EL (cell line): ENCODE measurements at regions not wholly inside any gene's neighbourhood (a gene's known extent, or its start where the extent isn't known, plus 50 kb on each side); places are given as distances from the start of the nearest gene placed in this dataset.
"Not testable (repeated sequence)": the region's sequence is repeated elsewhere in the genome, so short reads cannot be mapped to it uniquely, and the experiment has no call there.

Experiments
- DNase-seq: peaks from one replicate; pipeline ENCODE4 v3.0.0-alpha.2; 2016

DNA sequence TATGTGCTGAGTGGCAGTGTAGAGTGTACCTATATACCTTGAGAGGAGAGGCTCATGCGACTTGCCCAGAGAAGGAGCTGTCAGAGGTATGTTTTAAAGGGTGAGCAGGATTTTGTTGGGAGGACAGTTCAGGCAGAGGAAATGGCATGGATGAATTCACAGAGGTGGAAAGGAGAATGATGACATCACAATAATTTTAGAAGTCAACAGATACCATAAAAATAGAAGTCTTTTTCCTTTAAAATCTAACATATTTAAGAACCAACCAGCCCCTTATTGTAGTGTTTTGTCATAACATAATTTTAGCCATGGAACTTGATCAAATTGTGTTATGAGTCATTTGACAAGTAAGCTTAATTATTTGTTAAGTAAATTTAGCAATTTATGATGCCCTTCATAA lies 538.1 kb upstream of the GYPC start:
- no peak for DNase-seq

GRCh38 chr2:126145752-126146151 lies 510.2 kb upstream of the GYPC start:
- no peak for DNase-seq

GRCh38 chr2:126154256-126154785 lies 501.6 kb upstream of the GYPC start:
- no peak for DNase-seq

DNA sequence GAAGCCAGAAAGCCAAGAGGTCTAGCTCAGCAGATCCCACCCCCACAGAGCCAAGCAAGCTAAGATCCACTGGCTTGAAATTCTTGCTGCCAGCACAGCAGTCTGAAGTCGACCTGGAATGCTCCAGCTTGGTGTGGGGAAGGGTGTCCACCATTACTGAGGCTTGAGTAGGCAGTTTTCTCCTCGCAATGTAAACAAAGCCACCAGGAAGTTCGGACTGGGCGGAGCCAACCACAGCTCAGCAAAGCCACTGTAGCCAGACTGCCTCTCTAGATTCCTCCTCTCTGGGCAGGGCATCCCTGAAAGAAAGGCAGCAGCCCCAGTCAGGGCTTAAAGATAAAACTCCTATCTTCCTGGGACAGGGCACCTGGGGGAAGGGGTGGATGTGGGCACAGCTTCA lies 495.0 kb upstream of the GYPC start:
- DNase-seq = not testable (repeated sequence)

GRCh38 chr2:126172631-126173184 lies 483.2 kb upstream of the GYPC start:
- no peak for DNase-seq

DNA sequence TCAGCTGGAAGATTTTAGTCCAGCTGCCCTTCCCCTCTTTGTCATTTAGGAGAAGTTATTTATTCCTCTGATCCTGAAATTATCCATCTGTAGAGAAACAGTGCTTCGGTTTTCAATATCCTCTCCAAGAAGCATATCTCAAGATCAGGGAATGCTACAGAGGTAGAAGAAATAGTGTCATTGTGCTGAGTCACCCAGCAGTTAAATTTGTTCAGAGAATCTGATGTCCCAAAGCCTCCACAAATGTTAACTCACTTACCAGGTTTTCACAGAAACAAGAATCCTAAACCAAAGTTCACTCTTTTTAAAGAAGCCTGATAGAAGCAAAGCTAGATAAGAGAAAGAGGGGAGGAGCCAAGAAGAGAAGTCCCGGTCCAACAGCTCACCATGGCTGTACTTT lies 480.7 kb upstream of the GYPC start:
- DNase-seq = no peak

DNA sequence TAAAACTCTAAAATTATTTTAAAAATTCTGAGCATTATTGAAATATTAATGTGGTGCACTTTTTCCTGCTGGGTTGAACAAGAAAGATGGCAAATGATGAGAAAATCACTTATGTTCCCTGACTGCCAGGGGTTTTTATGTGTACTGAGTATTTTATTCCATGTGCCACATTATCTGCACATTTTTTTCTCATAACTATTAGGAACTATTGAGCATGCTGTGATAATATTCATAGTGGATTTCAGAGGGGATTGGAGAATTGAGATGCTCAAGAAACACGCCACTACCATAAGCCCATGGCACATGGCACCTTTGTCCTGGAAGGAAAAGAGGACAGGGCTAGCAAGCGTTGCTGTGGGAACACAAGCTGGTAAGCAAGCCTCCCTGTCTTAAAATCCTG lies 478.5 kb upstream of the GYPC start:
- no peak for DNase-seq

DNA sequence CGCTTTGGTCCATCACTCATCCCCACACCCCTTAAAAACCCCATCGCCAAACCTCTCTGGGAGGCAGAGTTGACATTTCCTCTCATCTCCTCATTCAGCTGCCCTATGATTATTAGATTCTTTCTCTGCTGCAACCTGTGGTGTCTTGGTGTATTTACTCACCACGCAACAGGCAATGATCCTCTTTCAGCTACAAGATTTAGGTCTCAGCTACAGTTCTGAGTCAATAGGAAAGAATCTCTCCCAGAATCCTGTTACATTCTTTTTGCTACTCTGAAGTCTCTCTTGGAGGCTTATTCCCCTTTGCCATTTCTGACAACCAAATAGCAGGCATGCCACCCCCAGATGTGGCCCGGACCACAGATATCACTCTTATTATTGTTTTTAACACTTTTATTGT lies 468.3 kb upstream of the GYPC start:
- DNase-seq = no peak

DNA sequence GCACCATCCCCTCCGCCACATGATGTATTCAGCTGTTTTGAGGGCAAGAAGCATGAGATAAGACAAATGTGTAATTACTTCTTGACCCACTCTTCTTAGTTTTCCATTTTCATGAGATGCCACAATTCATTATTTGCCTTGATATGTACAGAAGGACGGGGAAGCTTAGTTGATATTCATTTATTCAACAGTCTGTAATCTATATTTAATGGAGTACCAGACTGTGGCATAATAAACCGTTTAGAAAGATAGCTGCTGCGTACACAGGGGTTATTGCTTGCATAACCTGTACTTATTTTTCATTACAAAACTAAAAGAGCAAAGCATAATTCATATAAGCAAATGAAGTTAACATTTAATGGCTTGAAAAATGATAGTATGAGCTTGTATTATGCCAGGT lies 466.4 kb upstream of the GYPC start:
- DNase-seq = no peak

GRCh38 chr2:126200538-126200937 lies 455.4 kb upstream of the GYPC start:
- DNase-seq = no peak

DNA sequence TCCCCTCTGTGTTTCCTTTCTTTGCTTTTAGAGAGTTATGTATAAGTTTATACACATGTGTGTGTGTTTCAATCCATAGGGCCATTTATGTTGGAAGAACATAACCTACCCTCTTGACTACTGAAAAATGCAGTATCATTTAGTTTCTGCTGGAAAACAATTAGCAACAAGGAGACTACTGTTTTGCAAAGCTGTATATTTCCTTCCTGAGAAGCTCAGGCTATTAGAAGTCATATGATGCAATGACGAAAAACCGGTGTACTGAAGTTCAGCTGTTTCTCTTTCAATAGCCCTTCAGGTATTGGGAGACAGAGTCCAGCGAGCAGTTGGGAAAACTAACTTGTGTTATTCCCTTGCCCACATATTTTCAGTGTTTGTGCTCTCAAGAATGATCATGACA lies 447.7 kb upstream of the GYPC start:
- DNase-seq = no peak

GRCh38 chr2:126212735-126213134 lies 443.2 kb upstream of the GYPC start:
- DNase-seq = no peak

GRCh38 chr2:126219081-126219480 lies 436.9 kb upstream of the GYPC start:
- DNase-seq = no peak

GRCh38 chr2:126220331-126220730 lies 435.6 kb upstream of the GYPC start:
- peak; percentile 22 for DNase-seq

- DNase-seq = no peak
Observed at GRCh38 chr2:126221506-126221905, 434.5 kb upstream of the GYPC start.

- no peak for DNase-seq
Observed at GRCh38 chr2:126222278-126222677, 433.7 kb upstream of the GYPC start.

- no peak for DNase-seq
Observed at GRCh38 chr2:126224776-126225175, 431.2 kb upstream of the GYPC start.

- no peak for DNase-seq
Observed at GRCh38 chr2:126227250-126227649, 428.7 kb upstream of the GYPC start.

DNA sequence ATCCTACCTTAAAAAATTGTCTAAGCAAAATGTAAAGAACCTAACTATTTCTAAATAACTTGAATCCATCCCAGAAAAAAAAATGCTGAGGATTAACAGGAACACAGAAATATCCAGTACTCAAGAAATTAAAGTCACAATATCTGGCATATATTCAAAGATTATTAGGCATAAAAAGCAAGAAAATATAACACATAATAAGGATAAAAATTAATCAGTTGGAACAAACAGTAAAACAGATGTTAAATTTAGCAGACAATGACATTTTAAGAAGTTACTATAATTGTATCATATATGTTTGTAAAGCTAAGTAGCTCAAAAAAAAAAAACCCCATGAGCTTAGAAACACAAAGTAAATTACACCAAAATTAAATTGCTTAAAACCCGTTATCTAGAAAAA lies 427.4 kb upstream of the GYPC start:
- no peak for DNase-seq

GRCh38 chr2:126238251-126238650 lies 417.7 kb upstream of the GYPC start:
- no peak for DNase-seq

DNA sequence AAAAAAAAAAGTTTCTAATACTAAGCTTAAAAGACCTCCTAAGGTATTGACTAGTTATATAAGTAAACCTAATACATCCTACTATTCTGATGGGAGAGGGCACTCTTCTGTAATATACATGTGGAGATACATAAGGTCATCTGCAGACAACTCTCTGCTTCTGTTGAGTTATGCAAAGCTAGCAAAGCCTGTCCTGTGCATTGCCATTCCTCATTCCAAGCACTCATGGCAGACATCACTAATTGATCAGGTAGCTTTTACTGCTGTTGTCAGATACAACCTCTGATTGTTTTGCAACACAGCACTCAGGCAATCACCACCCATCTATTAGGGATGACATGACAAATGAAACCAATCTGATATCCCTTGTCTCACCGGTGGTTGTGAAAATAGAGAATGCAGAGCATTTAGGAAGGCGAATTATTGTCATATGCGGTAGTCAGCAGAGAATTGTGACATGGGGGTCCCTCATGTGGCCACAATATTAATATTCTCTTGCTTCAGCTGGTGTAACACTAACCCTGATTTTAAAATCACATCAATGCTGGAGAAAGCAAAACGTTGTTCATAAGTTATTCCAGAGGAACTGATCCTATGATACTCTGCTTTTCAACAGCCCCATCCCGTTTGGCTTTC lies 416.5 kb upstream of the GYPC start:
- no peak for DNase-seq

GRCh38 chr2:126241001-126241400 lies 415.0 kb upstream of the GYPC start:
- no peak for DNase-seq

DNA sequence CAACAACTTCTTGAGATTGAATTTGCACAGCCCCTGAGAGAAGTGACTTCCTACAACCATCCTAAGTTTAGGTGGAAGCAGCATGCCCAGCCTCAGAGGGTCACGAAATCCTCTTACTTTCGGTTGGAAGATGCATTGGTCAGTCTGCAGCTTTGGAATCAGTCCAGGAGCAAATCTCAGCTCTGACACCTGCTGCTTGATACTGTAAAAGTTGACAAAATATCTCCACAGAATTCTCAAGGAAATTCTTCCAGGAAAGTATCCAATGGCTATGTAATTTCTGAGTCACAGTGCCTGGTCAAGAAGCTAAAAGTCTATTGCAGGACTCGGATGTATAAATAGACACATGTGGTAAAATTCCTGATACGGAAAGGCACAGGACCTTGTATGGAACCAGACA lies 414.5 kb upstream of the GYPC start:
- DNase-seq = no peak

DNA sequence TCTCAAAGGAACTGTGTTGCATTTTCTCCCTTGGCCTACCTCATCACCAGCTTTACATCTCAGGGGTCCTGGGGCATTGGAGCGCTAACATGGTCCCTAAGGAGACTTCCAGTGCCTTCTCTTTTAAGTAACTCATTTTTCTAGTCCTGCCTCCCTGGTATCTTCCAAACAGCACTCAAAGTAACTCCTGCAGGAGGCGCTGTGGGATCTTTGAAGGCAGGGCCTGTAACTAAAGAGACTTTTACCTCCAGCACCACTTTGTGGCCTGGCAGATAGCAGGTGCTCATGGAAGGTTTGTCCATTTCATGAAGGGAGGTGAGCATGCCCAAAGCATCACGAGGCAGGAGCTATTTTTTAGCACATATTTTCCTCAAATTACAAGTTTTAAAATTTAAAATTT lies 411.0 kb upstream of the GYPC start:
- DNase-seq = peak; percentile 4

GRCh38 chr2:126253669-126254068 lies 402.3 kb upstream of the GYPC start:
- DNase-seq = no peak
